ENCODE measurements at regions not wholly inside any gene's neighbourhood (a gene's known extent, or its start where the extent isn't known, plus 50 kb on each side); places are given as distances from the start of the nearest gene placed in this dataset.

- no peak for DNase-seq
Observed at GRCh38 chr12:105761075-105761474, 377.7 kb downstream of the NUAK1 start.

GRCh38 chr12:105764216-105764835 is 374.4 kb downstream of the NUAK1 start:
- DNase-seq, result no peak

GRCh38 chr12:105765053-105766014 is 373.4 kb downstream of the NUAK1 start:
- no peak for DNase-seq

- DNase-seq, result no peak
Observed at GRCh38 chr12:105766029-105766428, 372.7 kb downstream of the NUAK1 start.

- DNase-seq, result no peak
Observed at GRCh38 chr12:105769486-105769885, 369.3 kb downstream of the NUAK1 start.

GRCh38 chr12:105773471-105773870 is 365.3 kb downstream of the NUAK1 start:
- DNase-seq, result no peak

- no peak for DNase-seq
Observed at GRCh38 chr12:105774037-105774436, 364.7 kb downstream of the NUAK1 start.

GRCh38 chr12:105775343-105775742 is 363.4 kb downstream of the NUAK1 start:
- DNase-seq, result peak; percentile 7

GRCh38 chr12:105783983-105784947 is 354.5 kb downstream of the NUAK1 start:
- DNase-seq, result no peak

- no peak for DNase-seq
Observed at GRCh38 chr12:105793421-105793820, 345.3 kb downstream of the NUAK1 start.

- no peak for DNase-seq
Observed at GRCh38 chr12:105798256-105798845, 340.4 kb downstream of the NUAK1 start.

- DNase-seq, result no peak
Observed at GRCh38 chr12:105799103-105799502, 339.7 kb downstream of the NUAK1 start.

- no peak for DNase-seq
Observed at GRCh38 chr12:105801351-105801750, 337.4 kb downstream of the NUAK1 start.

- no peak for DNase-seq
Observed at GRCh38 chr12:105803292-105803691, 335.5 kb downstream of the NUAK1 start.

GRCh38 chr12:105804591-105805265 is 334.0 kb downstream of the NUAK1 start:
- no peak for DNase-seq

- DNase-seq, result no peak
Observed at GRCh38 chr12:105805730-105806399, 332.9 kb downstream of the NUAK1 start.

- no peak for DNase-seq
Observed at GRCh38 chr12:105806400-105806770, 332.4 kb downstream of the NUAK1 start.

- no peak for DNase-seq
Observed at GRCh38 chr12:105812366-105812765, 326.4 kb downstream of the NUAK1 start.

- DNase-seq, result no peak
Observed at GRCh38 chr12:105813201-105813600, 325.6 kb downstream of the NUAK1 start.

- peak; percentile 22 for DNase-seq
Observed at GRCh38 chr12:105814283-105814682, 324.5 kb downstream of the NUAK1 start.

GRCh38 chr12:105819549-105819948 is 319.2 kb downstream of the NUAK1 start:
- no peak for DNase-seq

Data from retina (tissue), 1 donor.